ENCODE measurements at regions not wholly inside any gene's neighbourhood (a gene's known extent, or its start where the extent isn't known, plus 50 kb on each side); places are given as distances from the start of the nearest gene placed in this dataset.

DNA sequence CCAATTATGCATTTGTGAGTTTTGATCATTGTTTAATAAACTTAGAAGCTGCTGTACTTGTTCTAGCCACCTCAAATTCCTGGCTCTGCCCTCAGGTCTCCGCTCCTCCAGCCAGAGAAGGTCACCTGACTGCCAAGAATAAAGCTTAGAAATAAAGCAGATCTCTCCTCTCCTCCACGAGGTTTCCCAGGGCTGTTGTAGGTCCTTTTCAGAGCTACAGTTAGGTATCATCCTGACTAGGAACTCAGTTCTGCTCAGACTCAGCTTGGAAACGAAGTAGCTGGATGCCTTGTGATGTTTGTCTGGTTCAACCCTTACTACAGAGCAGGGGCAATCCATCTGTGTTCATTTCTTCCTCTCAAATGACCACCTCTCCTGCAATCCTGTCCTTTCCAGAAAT lies 79.1 kb upstream of the RAPGEF2 start:
- H3K27me3 ChIP-seq = no peaks in the 10 kb centered on the region
- H3K4me3 ChIP-seq = no peak overlapping the region
- H3K36me3 ChIP-seq = no peaks in the 10 kb centered on the region
- no peak overlapping the region for H3K27ac ChIP-seq
- TF ChIP-seq, protein P1, sequence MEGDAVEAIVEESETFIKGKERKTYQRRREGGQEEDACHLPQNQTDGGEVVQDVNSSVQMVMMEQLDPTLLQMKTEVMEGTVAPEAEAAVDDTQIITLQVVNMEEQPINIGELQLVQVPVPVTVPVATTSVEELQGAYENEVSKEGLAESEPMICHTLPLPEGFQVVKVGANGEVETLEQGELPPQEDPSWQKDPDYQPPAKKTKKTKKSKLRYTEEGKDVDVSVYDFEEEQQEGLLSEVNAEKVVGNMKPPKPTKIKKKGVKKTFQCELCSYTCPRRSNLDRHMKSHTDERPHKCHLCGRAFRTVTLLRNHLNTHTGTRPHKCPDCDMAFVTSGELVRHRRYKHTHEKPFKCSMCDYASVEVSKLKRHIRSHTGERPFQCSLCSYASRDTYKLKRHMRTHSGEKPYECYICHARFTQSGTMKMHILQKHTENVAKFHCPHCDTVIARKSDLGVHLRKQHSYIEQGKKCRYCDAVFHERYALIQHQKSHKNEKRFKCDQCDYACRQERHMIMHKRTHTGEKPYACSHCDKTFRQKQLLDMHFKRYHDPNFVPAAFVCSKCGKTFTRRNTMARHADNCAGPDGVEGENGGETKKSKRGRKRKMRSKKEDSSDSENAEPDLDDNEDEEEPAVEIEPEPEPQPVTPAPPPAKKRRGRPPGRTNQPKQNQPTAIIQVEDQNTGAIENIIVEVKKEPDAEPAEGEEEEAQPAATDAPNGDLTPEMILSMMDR (IDR thresholded peaks at IDR 0.05) = no peak
- no peak for TF ChIP-seq POLR2A (IDR thresholded peaks at IDR 0.05)
- no peaks in the 10 kb centered on the region for H3K9me3 ChIP-seq
- DNase-seq = no peak
- no peaks in the 10 kb centered on the region for H3K4me1 ChIP-seq
- intact Hi-C loops (cut with DNase I; ENCODE audit: low total_unique reads) = no loop called here

DNA sequence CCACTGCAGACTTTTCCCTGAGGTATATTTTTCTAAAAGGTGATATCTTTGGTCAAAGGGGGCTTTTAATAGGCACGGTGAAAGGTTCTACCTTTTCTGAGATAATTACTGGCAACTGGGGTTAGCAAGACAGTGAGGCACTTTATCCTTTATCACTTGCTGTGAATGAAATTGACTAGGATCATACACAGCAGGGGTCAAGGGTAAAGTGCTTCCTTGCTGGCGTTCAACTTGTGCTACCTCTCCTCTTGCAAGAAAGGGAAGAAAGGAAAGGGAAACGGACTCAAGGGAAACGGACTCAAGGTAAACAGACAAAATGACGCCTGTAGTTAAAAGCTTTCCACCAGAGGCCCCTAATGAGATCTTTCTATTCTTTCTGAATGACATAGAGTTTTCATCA lies 78.6 kb upstream of the RAPGEF2 start:
- Histone ChIP-seq H3K36me3 (no peaks in the 10 kb centered on the region), H3K27me3 (no peaks in the 10 kb centered on the region), H3K4me3 (no peak overlapping the region), H3K4me1 (no peaks in the 10 kb centered on the region), H3K27ac (no peak overlapping the region), H3K9me3 (no peaks in the 10 kb centered on the region)
- TF ChIP-seq, protein P1 (IDR thresholded peaks at IDR 0.05) = no peak
- TF ChIP-seq POLR2A (IDR thresholded peaks at IDR 0.05) = no peak
- no peak for DNase-seq
- intact Hi-C loops (cut with DNase I; ENCODE audit: low total_unique reads) = no loop called here

DNA sequence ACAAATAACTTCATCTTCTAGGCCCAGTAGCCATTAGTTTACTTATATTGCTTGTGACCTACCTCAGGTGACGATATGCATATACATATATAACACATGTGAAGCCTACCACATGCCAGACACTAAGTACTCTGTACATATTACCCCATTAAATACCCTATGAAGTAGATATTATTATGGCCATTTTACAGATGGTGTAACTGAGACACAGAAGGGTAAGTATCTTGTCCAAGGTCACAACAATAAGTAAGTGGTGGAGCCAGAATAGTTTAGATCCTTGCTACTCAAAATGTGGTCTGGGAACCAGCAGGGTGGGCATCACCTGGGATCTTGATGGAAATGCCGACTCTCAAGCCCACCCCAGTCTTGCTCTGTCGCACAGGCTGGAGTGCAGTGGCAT lies 78.1 kb upstream of the RAPGEF2 start:
- no peaks in the 10 kb centered on the region for H3K36me3 ChIP-seq
- no peak overlapping the region for H3K27ac ChIP-seq
- no peaks in the 10 kb centered on the region for H3K27me3 ChIP-seq
- no peaks in the 10 kb centered on the region for H3K9me3 ChIP-seq
- no peak for DNase-seq
- no peak overlapping the region for H3K4me3 ChIP-seq
- intact Hi-C loops (cut with DNase I; ENCODE audit: low total_unique reads) = no loop called here
- TF ChIP-seq, protein P1 (IDR thresholded peaks at IDR 0.05) = no peak
- no peak for TF ChIP-seq POLR2A (IDR thresholded peaks at IDR 0.05)
- no peaks in the 10 kb centered on the region for H3K4me1 ChIP-seq

DNA sequence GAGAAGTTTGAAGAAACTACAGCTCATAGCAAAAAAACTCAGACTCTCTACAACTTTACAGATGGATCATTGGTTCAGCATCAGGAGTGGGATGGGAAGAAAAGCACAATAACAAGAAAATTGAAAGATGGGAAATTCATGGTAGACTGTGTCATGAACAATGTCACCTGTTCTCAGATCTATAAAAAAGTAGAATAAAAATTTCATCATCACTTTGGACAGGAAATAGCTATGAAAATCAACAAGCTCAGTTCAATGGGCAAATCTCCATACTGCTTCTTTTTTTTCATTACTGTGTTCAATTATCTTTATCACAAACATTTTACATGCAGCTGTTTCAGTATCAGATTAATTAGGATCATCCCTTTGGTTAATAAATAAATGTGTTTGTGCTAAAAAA lies 76.5 kb upstream of the RAPGEF2 start:
- no peaks in the 10 kb centered on the region for H3K36me3 ChIP-seq
- no peak overlapping the region for H3K4me3 ChIP-seq
- no peak for DNase-seq
- H3K27me3 ChIP-seq = no peaks in the 10 kb centered on the region
- no peak overlapping the region for H3K27ac ChIP-seq
- H3K4me1 ChIP-seq = no peaks in the 10 kb centered on the region
- TF ChIP-seq, protein P1 (IDR thresholded peaks at IDR 0.05) = no peak
- intact Hi-C loops (cut with DNase I; ENCODE audit: low total_unique reads) = no loop called here
- no peaks in the 10 kb centered on the region for H3K9me3 ChIP-seq

DNA sequence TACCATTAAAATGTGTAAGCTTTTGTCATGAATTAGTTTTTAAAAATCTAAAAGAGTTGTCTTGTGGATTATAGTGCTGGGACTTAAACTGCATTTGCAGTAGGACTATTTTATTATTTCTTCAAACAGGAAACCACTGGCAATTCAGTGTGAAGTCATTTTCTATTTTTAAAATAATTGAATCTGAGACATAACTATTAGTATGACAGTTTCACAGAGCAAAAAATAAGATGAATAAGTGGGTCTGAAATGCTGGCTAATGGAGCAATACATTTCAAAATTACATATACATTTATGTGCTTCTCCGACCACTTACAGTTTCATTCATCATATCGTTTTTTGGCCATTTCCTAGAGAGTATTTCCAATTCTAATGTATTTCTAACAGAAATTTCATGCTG lies 75.3 kb upstream of the RAPGEF2 start:
- intact Hi-C loops (cut with DNase I; ENCODE audit: low total_unique reads) = no loop called here

More for the DNA sequence above, 75.3 kb upstream of the RAPGEF2 start:
- no peak overlapping the region for H3K27ac ChIP-seq
- no peak overlapping the region for H3K4me3 ChIP-seq
- H3K36me3 ChIP-seq = no peaks in the 10 kb centered on the region
- H3K4me1 ChIP-seq = no peaks in the 10 kb centered on the region
- TF ChIP-seq, protein P1 (IDR thresholded peaks at IDR 0.05) = no peak
- TF ChIP-seq POLR2A (IDR thresholded peaks at IDR 0.05) = no peak
- no peaks in the 10 kb centered on the region for H3K9me3 ChIP-seq
- no peaks in the 10 kb centered on the region for H3K27me3 ChIP-seq
- DNase-seq = no peak

Data from uterus (tissue), 3 donors.